IPS-18c (cell line): ENCODE measurements at regions not wholly inside any gene's neighbourhood (a gene's known extent, or its start where the extent isn't known, plus 50 kb on each side); places are given as distances from the start of the nearest gene placed in this dataset.
A peak's percentile ranks its signal among the peaks of the same experiment; 100 is the strongest.

ENCODE experiments used
- H3K4me3 ChIP-seq: 2 replicates; pipeline ENCODE4 v1.7.0; 2013; ENCODE audit warnings: low read depth, mild to moderate bottlenecking, low read length, moderate library complexity; ENCODE audit not compliant: insufficient read depth
- H3K9me3 ChIP-seq: one replicate; pipeline ENCODE4 v1.6.1; 2013; ENCODE audit warnings: mild to moderate bottlenecking, low read length, moderate library complexity; ENCODE audit not compliant: control insufficient read depth, insufficient read depth

- Histone ChIP-seq H3K9me3 (no peaks in the 10 kb centered on the region), H3K4me3 (no peak overlapping the region)
Measured at GRCh38 chr12:77334806-77335205, 269.4 kb upstream of the E2F7 start.

- no peaks in the 10 kb centered on the region for H3K9me3 ChIP-seq
- no peak overlapping the region for H3K4me3 ChIP-seq
Measured at GRCh38 chr12:77328326-77328725, 263.0 kb upstream of the E2F7 start.

GRCh38 chr12:77325511-77326236, 260.3 kb upstream of the E2F7 start:
- peak overlapping the region; percentile 61 for H3K4me3 ChIP-seq

GRCh38 chr12:77324763-77325468, 259.5 kb upstream of the E2F7 start:
- Histone ChIP-seq H3K9me3 (no peaks in the 10 kb centered on the region), H3K4me3 (peak overlapping the region; percentile 61)

More at GRCh38 chr12:77325511-77326236, 260.3 kb upstream of the E2F7 start:
- H3K9me3 ChIP-seq: no peaks in the 10 kb centered on the region

- Histone ChIP-seq H3K9me3 (no peaks in the 10 kb centered on the region), H3K4me3 (peak overlapping the region; percentile 61)
Measured at GRCh38 chr12:77324416-77324762, 259.0 kb upstream of the E2F7 start.

- Histone ChIP-seq H3K4me3 (no peak overlapping the region), H3K9me3 (no peaks in the 10 kb centered on the region)
Measured at GRCh38 chr12:77323788-77324415, 258.5 kb upstream of the E2F7 start.

DNA sequence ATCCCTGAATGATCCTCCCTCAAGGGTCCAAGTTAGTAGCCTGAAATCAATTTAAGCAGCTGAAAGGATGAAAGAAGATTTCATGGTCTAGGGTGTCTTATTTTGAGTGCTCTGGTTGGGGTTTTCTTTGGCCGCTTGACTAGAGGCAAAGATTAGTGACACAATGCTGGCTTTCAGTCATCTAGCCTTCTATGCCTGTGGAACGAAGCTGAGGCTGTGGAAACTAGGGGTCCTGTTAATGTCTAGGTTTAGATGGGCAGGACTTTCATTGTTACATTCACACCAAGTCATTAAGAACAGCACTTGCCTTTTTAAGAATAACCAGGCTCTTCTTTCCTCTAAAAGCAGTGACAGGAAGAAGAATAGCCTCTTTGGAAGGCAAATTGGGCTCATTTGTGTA, 253.8 kb upstream of the E2F7 start:
- Histone ChIP-seq H3K4me3 (no peak overlapping the region), H3K9me3 (no peaks in the 10 kb centered on the region)

GRCh38 chr12:77315407-77315806, 250.0 kb upstream of the E2F7 start:
- H3K4me3 ChIP-seq: no peak overlapping the region
- H3K9me3 ChIP-seq: peaks cover 2% of the 10 kb centered on the region

DNA sequence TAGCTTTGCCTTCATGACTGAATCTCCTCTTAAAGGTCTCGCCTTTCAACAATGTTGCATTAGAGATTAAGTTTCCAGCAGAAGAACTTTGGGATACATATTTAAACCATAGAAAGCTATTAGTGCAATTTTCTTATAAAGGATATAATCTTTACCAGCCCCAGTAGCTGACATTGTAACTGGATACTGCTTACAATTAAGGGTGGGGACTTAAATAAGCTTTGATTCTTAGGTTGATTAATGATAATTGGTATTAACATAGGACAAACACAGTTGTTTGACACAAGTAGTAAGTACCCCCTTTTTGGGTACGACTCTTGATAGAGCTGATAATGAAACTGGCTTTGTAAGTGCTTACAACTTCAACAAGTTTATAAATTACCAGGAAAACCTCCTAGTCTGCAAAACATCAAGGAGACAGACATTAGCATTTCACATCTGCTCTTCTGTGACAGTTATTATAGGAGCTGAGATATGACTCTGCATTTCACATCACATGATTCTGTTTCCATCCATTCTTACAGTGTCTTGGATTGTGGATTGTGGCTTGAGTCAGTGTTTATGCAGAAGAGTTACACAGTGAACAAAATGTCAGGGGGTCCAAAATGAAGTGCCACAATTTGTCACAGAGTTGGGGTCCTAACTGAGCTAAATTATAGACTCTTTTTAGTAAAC, 249.1 kb upstream of the E2F7 start:
- Histone ChIP-seq H3K4me3 (no peak overlapping the region), H3K9me3 (peaks cover 2% of the 10 kb centered on the region)

GRCh38 chr12:77308056-77308455, 242.7 kb upstream of the E2F7 start:
- no peaks in the 10 kb centered on the region for H3K9me3 ChIP-seq

DNA sequence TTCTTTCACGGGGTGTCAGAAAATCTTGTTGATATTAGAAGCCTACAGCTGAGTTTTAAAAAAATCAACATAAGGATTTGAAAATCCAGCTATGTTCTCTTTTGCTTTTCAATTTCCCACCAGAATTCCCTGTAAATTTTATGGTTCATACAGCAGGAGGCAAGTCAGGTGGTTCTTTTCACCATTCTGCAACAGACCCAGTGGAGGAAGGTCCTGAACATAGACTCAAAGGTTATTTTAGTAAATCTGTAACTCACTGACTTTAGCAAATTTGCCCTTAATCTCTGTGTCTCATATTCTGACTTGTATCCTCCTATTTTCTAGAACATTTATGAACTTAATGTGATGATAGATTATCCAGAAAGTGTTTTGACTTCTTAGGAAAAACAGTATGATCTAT, 235.4 kb upstream of the E2F7 start:
- no peaks in the 10 kb centered on the region for H3K9me3 ChIP-seq

More at GRCh38 chr12:77308056-77308455, 242.7 kb upstream of the E2F7 start:
- H3K4me3 ChIP-seq: no peak overlapping the region

DNA sequence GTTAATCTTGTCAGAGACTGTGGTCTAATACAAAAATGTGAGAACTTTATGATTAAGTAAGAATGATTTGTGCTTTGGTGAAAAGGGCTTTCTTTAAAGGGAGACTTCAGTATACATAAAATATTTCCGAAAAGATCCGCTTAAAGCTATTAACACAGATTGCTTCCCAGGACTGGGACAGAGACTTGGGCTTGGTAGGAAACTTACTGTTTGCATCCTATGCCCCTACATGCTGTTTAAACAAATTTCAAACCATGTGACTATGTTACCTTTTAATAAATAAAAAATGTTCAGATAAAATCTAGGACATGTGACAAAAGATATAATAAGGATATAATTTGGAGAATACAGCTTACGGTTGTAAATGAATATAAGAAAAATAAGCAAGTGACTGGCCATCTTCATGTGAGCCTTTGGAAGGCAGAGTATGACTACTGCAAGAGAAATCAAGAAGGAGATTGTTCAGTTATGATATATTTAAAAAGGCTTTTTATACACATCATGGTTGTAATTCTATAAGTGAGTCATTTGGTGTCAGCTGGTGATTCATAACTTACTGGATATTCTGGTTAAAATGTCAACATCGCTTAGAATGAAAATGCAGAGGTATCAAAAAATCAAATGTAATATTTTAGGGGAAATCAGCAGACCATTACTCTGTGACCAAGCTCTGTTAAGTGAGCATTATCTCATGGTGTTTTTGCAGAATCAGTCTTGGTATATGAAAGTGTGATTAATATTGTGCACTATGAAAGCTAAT, 234.7 kb upstream of the E2F7 start:
- H3K4me3 ChIP-seq: no peak overlapping the region
- no peaks in the 10 kb centered on the region for H3K9me3 ChIP-seq

More for the DNA sequence above, 235.4 kb upstream of the E2F7 start:
- H3K4me3 ChIP-seq: no peak overlapping the region

DNA sequence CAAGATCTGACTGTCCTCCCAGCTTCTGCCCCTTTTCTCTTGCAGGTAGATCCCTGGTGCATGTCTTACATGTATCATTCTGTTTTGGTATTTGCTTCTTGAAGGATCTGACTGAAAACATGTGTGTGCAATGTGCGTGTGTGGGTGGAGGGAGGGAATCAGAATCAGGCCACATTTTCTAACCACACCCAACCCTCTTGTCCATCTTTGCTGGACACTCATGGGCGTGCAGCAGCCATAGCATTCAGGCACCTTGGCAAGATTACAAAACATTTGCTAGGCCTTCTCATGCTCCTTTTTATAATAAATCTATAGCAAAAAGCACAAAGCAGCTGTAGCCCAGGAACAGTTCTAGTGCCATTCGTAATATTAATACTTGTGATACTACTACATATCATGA, 233.6 kb upstream of the E2F7 start:
- H3K4me3 ChIP-seq: no peak overlapping the region

DNA sequence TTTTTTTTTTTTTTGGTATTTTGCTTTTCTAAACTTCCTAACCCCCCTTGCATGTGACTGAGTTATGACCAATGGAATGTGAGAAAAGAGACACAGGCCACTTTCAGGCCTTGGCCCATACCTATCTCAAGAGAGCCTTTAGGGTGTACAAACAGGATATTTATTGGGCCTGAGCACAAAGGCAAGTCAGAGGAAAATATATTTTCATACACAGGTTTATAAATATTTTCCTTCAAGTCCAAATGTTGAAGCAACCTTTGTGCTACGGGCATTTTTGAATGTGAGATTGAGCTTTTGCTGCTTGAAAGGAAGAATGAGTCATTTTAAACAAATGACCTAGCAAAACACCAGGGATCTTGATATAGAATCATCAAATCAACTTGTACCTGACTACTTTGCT, 228.6 kb upstream of the E2F7 start:
- Histone ChIP-seq H3K4me3 (no peak overlapping the region), H3K9me3 (no peaks in the 10 kb centered on the region)

More for the DNA sequence above, 233.6 kb upstream of the E2F7 start:
- no peaks in the 10 kb centered on the region for H3K9me3 ChIP-seq

- Histone ChIP-seq H3K9me3 (no peaks in the 10 kb centered on the region), H3K4me3 (no peak overlapping the region)
Measured at GRCh38 chr12:77274926-77275325, 209.6 kb upstream of the E2F7 start.

DNA sequence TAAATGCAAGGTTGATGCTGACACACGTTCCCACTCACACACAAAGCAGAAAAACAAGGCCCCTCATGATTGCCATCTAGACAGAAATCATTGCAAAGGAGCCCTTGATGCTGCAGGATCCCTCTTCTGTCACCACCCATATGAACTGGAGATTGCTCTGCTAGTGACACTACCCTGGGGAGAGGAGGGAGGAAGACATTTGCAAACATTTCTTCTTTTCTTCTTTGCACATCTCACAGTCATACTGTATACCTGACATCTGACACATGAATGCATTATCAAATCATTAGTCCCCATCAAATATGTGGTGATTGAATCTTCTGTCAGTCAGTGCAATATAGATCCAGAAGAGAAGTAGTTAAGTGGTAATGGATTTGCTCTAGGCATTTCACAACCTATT, 208.5 kb upstream of the E2F7 start:
- no peak overlapping the region for H3K4me3 ChIP-seq
- no peaks in the 10 kb centered on the region for H3K9me3 ChIP-seq

GRCh38 chr12:77256956-77257355, 191.6 kb upstream of the E2F7 start:
- H3K4me3 ChIP-seq: no peak overlapping the region
- no peaks in the 10 kb centered on the region for H3K9me3 ChIP-seq
